ENCODE measurements at regions not wholly inside any gene's neighbourhood (a gene's known extent, or its start where the extent isn't known, plus 50 kb on each side); places are given as distances from the start of the nearest gene placed in this dataset.

GRCh38 chr16:66315210-66315825 lies 51.2 kb upstream of the CDH5 start:
- peak; percentile 84 for DNase-seq (ENCODE audit: low read depth)
- H3K4me3 ChIP-seq (replicated peaks; ENCODE audit: low read depth, low read length): no peak overlapping the region
- no peak for TF ChIP-seq CTCF (IDR thresholded peaks at IDR 0.05; ENCODE audit: low read length, missing control alignments)

GRCh38 chr16:66311306-66311705 lies 55.2 kb upstream of the CDH5 start:
- no peak overlapping the region for H3K4me3 ChIP-seq (replicated peaks; ENCODE audit: low read depth, low read length)
- TF ChIP-seq CTCF (IDR thresholded peaks at IDR 0.05; ENCODE audit: low read length, missing control alignments): no peak
- no peak for DNase-seq (ENCODE audit: low read depth)

- H3K4me3 ChIP-seq (replicated peaks; ENCODE audit: low read depth, low read length): no peak overlapping the region
- TF ChIP-seq CTCF (IDR thresholded peaks at IDR 0.05; ENCODE audit: low read length, missing control alignments): no peak
- no peak for DNase-seq (ENCODE audit: low read depth)
These were observed 57.2 kb upstream of the CDH5 start for GRCh38 chr16:66309215-66309807.

- no peak for DNase-seq (ENCODE audit: low read depth)
- no peak for TF ChIP-seq CTCF (IDR thresholded peaks at IDR 0.05; ENCODE audit: low read length, missing control alignments)
- H3K4me3 ChIP-seq (replicated peaks; ENCODE audit: low read depth, low read length): no peak overlapping the region
These were observed 58.4 kb upstream of the CDH5 start for GRCh38 chr16:66308096-66308495.

- TF ChIP-seq CTCF (IDR thresholded peaks at IDR 0.05; ENCODE audit: low read length, missing control alignments): no peak
- no peak for DNase-seq (ENCODE audit: low read depth)
- H3K4me3 ChIP-seq (replicated peaks; ENCODE audit: low read depth, low read length): no peak overlapping the region
These were observed 59.9 kb upstream of the CDH5 start for GRCh38 chr16:66306366-66307150.

GRCh38 chr16:66304961-66305360 lies 61.5 kb upstream of the CDH5 start:
- H3K4me3 ChIP-seq (replicated peaks; ENCODE audit: low read depth, low read length): no peak overlapping the region
- no peak for TF ChIP-seq CTCF (IDR thresholded peaks at IDR 0.05; ENCODE audit: low read length, missing control alignments)
- DNase-seq (ENCODE audit: low read depth): no peak
